Lower leg skin (tissue), 4 donors: ENCODE measurements at regions not wholly inside any gene's neighbourhood (a gene's known extent, or its start where the extent isn't known, plus 50 kb on each side); places are given as distances from the start of the nearest gene placed in this dataset.
"Not testable (repeated sequence)": the region's sequence is repeated elsewhere in the genome, so short reads cannot be mapped to it uniquely, and the experiment has no call there.

Source experiments
- DNase-seq, 2 donors: peaks; one replicate each; pipeline ENCODE4 v3.0.0-alpha.2; 2019; ENCODE audit warnings: low spot score in 2 of 2
- H3K4me3 ChIP-seq: fragments of 200-600 bp; sonication (generic); 2 replicates; pipeline ENCODE4 v1.5.1; 2017; ENCODE audit warnings: mild to moderate bottlenecking, low read depth; ENCODE audit not compliant: poor library complexity, severe bottlenecking
- POLR2A ChIP-seq, 2 donors: fragments of 450-650 bp; IDR thresholded peaks; one replicate each; pipeline ENCODE4 v1.6.1; 2016 to 2017; ENCODE audit warnings: antibody characterized with exemption in 2 of 2, mild to moderate bottlenecking in 1 of 2, moderate library complexity in 1 of 2
- WGBS, 2 donors: methylation state at CpG; one replicate each; pipeline ENCODE4 v1.1.5; 2018; 5-methylcytosine and 5-hydroxymethylcytosine counted together
- intact Hi-C: fragments of 100-400 bp; cut with DNase I; formaldehyde crosslinking; loops from one replicate; pipeline ENCODE4 v1.15.0; 2023; ENCODE audit warnings: low total_unique reads
- TF ChIP-seq, protein P1 (sequence below), 3 donors: fragments of 450-650 bp; IDR thresholded peaks; one replicate each; pipeline ENCODE4 v1.5.1; 2016; ENCODE audit warnings: antibody characterized with exemption in 3 of 3, mild to moderate bottlenecking in 3 of 3, moderate library complexity in 2 of 3

DNA sequence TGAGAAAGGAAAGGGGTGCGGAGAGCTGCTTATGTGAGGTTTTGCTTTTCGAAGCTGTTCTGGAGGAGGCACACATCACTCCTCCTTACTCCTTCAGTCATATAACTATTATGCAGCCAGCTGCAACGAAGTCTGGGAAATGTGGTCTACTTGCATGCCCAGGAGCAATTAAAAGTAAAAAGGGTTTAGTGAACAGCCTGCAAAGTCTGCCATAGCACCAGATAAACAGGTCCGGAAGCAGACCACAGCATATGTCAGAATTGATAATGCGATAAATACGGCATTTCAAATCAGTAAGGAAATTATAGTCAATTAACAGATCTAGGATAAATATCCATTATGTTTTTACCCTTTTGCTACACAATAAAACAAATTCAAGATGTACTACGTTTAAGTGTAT, 99.5 kb downstream of the POLR2M start:
- intact Hi-C loops: no loop called here

DNA sequence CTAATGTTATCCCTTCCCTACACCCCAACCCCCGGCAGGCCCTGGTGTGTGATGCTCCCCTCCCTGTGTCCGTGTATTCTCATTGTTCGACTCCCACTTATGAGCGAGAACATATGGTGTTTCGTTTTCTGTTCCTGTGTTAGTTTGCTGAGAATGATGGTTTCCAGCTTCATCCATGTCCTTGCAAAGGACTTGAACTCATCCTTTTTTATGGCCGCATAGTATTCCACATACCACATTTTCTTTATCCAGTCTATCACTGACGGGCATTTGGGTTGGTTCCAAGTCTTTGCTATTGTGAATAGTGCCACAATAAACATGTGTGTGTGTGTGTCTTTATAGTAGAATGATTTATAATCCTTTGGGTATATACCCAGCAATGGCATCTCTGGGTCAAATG, 102.8 kb downstream of the POLR2M start:
- DNase-seq, intact Hi-C loops, H3K4me3 ChIP-seq: not testable (repeated sequence)
- 93 to 94% methylated on average over 7 of the region's 7 CpGs for WGBS, 2 donors

More for the DNA sequence above, 99.5 kb downstream of the POLR2M start:
- H3K4me3 ChIP-seq: no peak overlapping the region
- no peak for TF ChIP-seq POLR2A (IDR thresholded peaks at IDR 0.05)
- TF ChIP-seq, protein P1, sequence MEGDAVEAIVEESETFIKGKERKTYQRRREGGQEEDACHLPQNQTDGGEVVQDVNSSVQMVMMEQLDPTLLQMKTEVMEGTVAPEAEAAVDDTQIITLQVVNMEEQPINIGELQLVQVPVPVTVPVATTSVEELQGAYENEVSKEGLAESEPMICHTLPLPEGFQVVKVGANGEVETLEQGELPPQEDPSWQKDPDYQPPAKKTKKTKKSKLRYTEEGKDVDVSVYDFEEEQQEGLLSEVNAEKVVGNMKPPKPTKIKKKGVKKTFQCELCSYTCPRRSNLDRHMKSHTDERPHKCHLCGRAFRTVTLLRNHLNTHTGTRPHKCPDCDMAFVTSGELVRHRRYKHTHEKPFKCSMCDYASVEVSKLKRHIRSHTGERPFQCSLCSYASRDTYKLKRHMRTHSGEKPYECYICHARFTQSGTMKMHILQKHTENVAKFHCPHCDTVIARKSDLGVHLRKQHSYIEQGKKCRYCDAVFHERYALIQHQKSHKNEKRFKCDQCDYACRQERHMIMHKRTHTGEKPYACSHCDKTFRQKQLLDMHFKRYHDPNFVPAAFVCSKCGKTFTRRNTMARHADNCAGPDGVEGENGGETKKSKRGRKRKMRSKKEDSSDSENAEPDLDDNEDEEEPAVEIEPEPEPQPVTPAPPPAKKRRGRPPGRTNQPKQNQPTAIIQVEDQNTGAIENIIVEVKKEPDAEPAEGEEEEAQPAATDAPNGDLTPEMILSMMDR (IDR thresholded peaks at IDR 0.05): no peak
- no peak for DNase-seq
- 70 to 74% methylated on average over 7 of the region's 7 CpGs for WGBS, 2 donors

DNA sequence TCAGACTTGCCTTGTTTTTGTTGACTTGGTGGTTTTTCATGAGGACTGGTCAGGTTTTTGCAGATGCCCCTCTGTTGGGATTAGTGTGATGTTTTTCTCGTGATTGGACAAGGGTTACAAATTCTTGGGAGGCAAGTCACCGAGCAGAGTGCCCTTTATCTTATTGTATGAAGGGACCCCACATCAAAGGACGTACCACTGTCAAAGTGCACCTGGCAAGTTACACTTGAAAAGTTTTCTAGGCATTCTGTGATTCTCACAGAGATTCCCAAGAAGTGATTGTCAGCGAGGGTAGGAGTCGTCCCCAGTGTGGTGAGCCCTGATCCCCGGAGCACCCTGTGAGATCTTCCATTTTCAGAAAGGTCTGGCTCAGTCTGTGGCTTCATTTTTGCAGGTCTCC, 110.1 kb downstream of the POLR2M start:
- no peak for TF ChIP-seq POLR2A (IDR thresholded peaks at IDR 0.05)
- TF ChIP-seq, protein P1 (IDR thresholded peaks at IDR 0.05): no peak
- H3K4me3 ChIP-seq: no peak overlapping the region
- DNase-seq: no peak
- 88 to 89% methylated on average over 6 of the region's 6 CpGs for WGBS, 2 donors
- intact Hi-C loops: no loop called here

DNA sequence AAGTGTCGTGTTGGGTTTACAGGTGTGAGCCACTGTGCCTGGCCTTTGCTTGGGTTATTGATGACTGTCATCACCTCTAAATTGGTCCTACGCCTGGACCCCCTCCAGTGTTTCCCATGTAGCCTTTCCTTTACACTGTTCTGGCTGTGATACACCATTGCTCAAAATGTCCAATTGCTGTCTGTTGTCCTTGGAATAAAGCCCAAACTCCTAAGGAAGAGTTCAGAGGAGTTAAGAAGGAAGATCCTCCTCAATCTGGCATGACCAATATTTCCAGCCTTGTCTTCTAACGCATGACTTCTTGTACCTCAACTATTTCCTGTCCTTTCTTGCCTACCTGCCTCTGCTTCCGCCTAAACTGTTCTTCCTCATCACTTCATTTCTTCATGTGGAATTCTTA, 113.1 kb downstream of the POLR2M start:
- H3K4me3 ChIP-seq: no peak overlapping the region
- 88% methylated on average over 4 of the region's 4 CpGs for WGBS, 2 donors
- no peak for DNase-seq
- no peak for TF ChIP-seq POLR2A (IDR thresholded peaks at IDR 0.05)
- TF ChIP-seq, protein P1 (IDR thresholded peaks at IDR 0.05): no peak
- intact Hi-C loops: no loop called here

DNA sequence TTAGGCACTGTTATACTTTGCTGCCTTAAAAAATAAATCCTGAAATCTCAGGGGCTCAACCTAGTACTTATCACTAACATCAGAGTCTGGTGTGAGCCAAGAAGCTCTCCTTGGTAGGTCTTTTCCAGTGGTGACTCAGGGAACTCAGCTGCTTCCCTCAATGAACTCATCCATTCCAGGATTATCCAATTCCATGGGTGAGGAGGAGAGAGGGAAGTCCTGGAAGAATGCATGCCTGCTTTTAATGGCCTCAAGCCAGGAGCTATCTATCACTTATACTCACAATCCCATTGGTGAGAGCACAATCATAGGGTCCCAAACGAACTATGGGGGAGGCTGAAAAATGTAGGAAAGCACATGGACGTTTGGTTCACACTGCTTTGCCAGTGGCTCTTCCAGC, 113.6 kb downstream of the POLR2M start:
- no peak for DNase-seq
- intact Hi-C loops: no loop called here
- no peak overlapping the region for H3K4me3 ChIP-seq
- TF ChIP-seq, protein P1 (IDR thresholded peaks at IDR 0.05): no peak
- TF ChIP-seq POLR2A (IDR thresholded peaks at IDR 0.05): no peak
- WGBS, 2 donors: 38 to 44% methylated on average over 2 of the region's 2 CpGs

DNA sequence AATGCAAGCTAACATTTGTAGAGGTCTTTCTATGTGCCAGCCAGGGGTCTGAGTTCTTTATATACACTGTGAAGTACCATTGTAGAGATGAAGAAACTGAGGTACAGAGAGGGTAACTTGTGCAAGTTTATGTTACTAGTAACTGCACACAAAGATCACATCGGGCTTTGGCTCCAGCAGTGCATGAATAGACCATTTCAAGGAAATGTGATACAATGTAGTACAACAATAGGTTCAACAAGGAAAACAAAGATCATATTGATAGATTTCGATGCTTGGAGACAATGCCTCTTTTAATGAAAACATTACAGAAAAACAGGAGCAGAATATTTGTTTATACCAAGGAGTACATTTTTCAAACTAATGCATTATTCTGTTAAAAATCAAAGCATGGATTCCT, 115.3 kb downstream of the POLR2M start:
- intact Hi-C loops: no loop called here
- 63 to 80% methylated on average over 2 of the region's 2 CpGs for WGBS, 2 donors
- no peak overlapping the region for H3K4me3 ChIP-seq
- DNase-seq: no peak
- TF ChIP-seq, protein P1 (IDR thresholded peaks at IDR 0.05): no peak
- TF ChIP-seq POLR2A (IDR thresholded peaks at IDR 0.05): no peak
